Activated CD8-positive, alpha-beta T cell treated with anti-CD3 and anti-CD28 coated beads for 36 hours (primary cell): ENCODE measurements at regions not wholly inside any gene's neighbourhood (a gene's known extent, or its start where the extent isn't known, plus 50 kb on each side); places are given as distances from the start of the nearest gene placed in this dataset.

Source experiments
- ATAC-seq: fragments of 200-7000 bp; cut with Tn5 transposase; one replicate; pipeline ENCODE4 v1.10.0; 2021; ENCODE audit warnings: mild to moderate bottlenecking, moderate library complexity
- CTCF ChIA-PET: fragments of 350-600 bp; sonication (Branson Sonifier 250); formaldehyde crosslinking; loops from one replicate; lab custom pipeline; 2021; ENCODE audit warnings: antibody characterized with exemption; lab: Charles Lee
- POLR2A ChIA-PET: fragments of 350-600 bp; sonication (Branson Sonifier 250); formaldehyde crosslinking; loops from one replicate; lab custom pipeline; 2021; ENCODE audit warnings: antibody characterized with exemption; lab: Charles Lee
- DNase-seq: peaks from one replicate; pipeline ENCODE4 v3.0.0-alpha.2; 2020
- H3K27ac Mint-ChIP-seq: one replicate; pipeline ENCODE4 v1.8.0; 2021; ENCODE audit warnings: mild to moderate bottlenecking, mixed read lengths
- H3K27me3 Mint-ChIP-seq: one replicate; pipeline ENCODE4 v1.8.0; 2021; ENCODE audit warnings: mixed read lengths
- H3K36me3 Mint-ChIP-seq: one replicate; pipeline ENCODE4 v1.8.0; 2021; ENCODE audit warnings: low read depth, mixed read lengths
- H3K4me1 Mint-ChIP-seq: one replicate; pipeline ENCODE4 v1.8.0; 2021; ENCODE audit warnings: low read depth, mixed read lengths
- H3K4me3 Mint-ChIP-seq: one replicate; pipeline ENCODE4 v1.8.0; 2021; ENCODE audit warnings: mild to moderate bottlenecking, moderate library complexity, mixed read lengths
- H3K9me3 Mint-ChIP-seq: one replicate; pipeline ENCODE4 v1.8.0; 2021; ENCODE audit warnings: mixed read lengths
- CTCF ChIP-seq: fragments of 200-600 bp; IDR thresholded peaks from one replicate; pipeline ENCODE4 v1.8.0; 2022; ENCODE audit warnings: antibody characterized with exemption, mild to moderate bottlenecking
- intact Hi-C: fragments of 100-400 bp; cut with micrococcal nuclease; formaldehyde crosslinking; loops from one replicate; pipeline ENCODE4 v1.10.0; 2022

- Mint-ChIP-seq H3K9me3 (peaks cover 9% of the 10 kb centered on the region), H3K4me3 (no peak overlapping the region), H3K36me3 (no peaks in the 10 kb centered on the region), H3K27me3 (no peaks in the 10 kb centered on the region), H3K27ac (no peak overlapping the region), H3K4me1 (no peaks in the 10 kb centered on the region)
- intact Hi-C loops, result no loop called here
- DNase-seq (no peak), ATAC-seq (no peak)
- TF ChIP-seq CTCF, result no peak
- CTCF ChIA-PET, result no interaction called here
- POLR2A ChIA-PET, result no interaction called here
These were observed 537.6 kb downstream of the HDGFL1 start for GRCh38 chr6:23106951-23107350.

- POLR2A ChIA-PET, result no interaction called here
- Mint-ChIP-seq H3K27me3 (no peaks in the 10 kb centered on the region), H3K36me3 (no peaks in the 10 kb centered on the region), H3K4me1 (no peaks in the 10 kb centered on the region), H3K4me3 (no peak overlapping the region), H3K27ac (no peak overlapping the region), H3K9me3 (peaks cover 13% of the 10 kb centered on the region)
- TF ChIP-seq CTCF, result no peak
- CTCF ChIA-PET, result no interaction called here
- ATAC-seq (no peak), DNase-seq (no peak)
- intact Hi-C loops, result no loop called here
These were observed 542.6 kb downstream of the HDGFL1 start for GRCh38 chr6:23111984-23112383.

GRCh38 chr6:23114812-23115504, 545.6 kb downstream of the HDGFL1 start:
- DNase-seq (no peak), ATAC-seq (no peak)
- intact Hi-C loops, result no loop called here
- Mint-ChIP-seq H3K36me3 (no peaks in the 10 kb centered on the region), H3K9me3 (peaks cover 11% of the 10 kb centered on the region), H3K27ac (no peak overlapping the region), H3K4me1 (no peaks in the 10 kb centered on the region), H3K4me3 (no peak overlapping the region), H3K27me3 (no peaks in the 10 kb centered on the region)
- CTCF ChIA-PET, result no interaction called here
- no peak for TF ChIP-seq CTCF
- POLR2A ChIA-PET, result no interaction called here

GRCh38 chr6:23137611-23138010, 568.2 kb downstream of the HDGFL1 start:
- no peak for ATAC-seq
- CTCF ChIA-PET, result no interaction called here
- no peak overlapping the region for H3K27ac Mint-ChIP-seq
- H3K36me3 Mint-ChIP-seq, result no peaks in the 10 kb centered on the region
- no peak overlapping the region for H3K4me3 Mint-ChIP-seq
- DNase-seq, result no peak
- intact Hi-C loops, result no loop called here
- no peak for TF ChIP-seq CTCF
- POLR2A ChIA-PET, result no interaction called here
- no peaks in the 10 kb centered on the region for H3K27me3 Mint-ChIP-seq
- H3K4me1 Mint-ChIP-seq, result no peaks in the 10 kb centered on the region
- peaks cover 14% of the 10 kb centered on the region for H3K9me3 Mint-ChIP-seq

- ATAC-seq (no peak), DNase-seq (no peak)
- H3K27me3 Mint-ChIP-seq, result no peaks in the 10 kb centered on the region
- no peak overlapping the region for H3K4me3 Mint-ChIP-seq
- TF ChIP-seq CTCF, result no peak
- POLR2A ChIA-PET, result no interaction called here
- H3K4me1 Mint-ChIP-seq, result no peaks in the 10 kb centered on the region
- intact Hi-C loops, result no loop called here
- CTCF ChIA-PET, result no interaction called here
- H3K36me3 Mint-ChIP-seq, result no peaks in the 10 kb centered on the region
- peaks cover 7% of the 10 kb centered on the region for H3K9me3 Mint-ChIP-seq
- no peak overlapping the region for H3K27ac Mint-ChIP-seq
These were observed 571.5 kb downstream of the HDGFL1 start for GRCh38 chr6:23140871-23141270.
